Sigmoid colon (tissue), 4 donors: ENCODE measurements at regions not wholly inside any gene's neighbourhood (a gene's known extent, or its start where the extent isn't known, plus 50 kb on each side); places are given as distances from the start of the nearest gene placed in this dataset.

Source experiments
- EP300 ChIP-seq, 4 donors: sonication (generic); formaldehyde crosslinking; IDR thresholded peaks; one replicate each; pipeline ENCODE4 v1.6.1; 2017; ENCODE audit warnings: antibody characterized with exemption in 4 of 4
- POLR2A ChIP-seq, 2 donors: fragments of 450-650 bp; IDR thresholded peaks; one replicate each; pipeline ENCODE4 v1.6.1; 2016; ENCODE audit warnings: antibody characterized with exemption in 2 of 2, mild to moderate bottlenecking in 2 of 2, moderate library complexity in 2 of 2
- TF ChIP-seq, protein P1 (sequence below), 4 experiments: fragments of 450-650 bp in 3 of 4; fragments of 200-600 bp in 1 of 4; IDR thresholded peaks; one replicate each; pipeline ENCODE4 v1.5.1; 2016 to 2019; ENCODE audit warnings: antibody characterized with exemption in 4 of 4, mild to moderate bottlenecking in 3 of 4, moderate library complexity in 2 of 4

DNA sequence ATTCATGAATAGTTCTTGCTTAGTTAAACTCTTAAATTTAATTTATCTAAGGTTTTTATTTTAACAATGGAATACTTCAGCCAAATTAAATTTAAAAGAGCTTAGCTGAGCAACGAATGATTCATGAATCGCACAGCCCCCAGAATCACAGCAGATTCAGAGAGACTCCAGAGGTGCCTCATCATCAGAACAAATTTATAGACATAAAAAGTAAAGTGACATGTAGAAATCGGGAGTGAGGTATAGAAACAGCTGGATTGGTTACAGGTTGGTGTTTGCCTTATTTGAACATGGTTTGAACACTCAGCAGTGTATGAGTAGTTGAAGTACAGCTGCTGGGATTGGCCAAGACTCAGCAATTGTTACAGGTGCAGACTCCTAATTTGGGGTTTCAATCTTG lies 132.7 kb upstream of the MAP3K4 start:
- TF ChIP-seq POLR2A (IDR thresholded peaks at IDR 0.05) = no peak
- TF ChIP-seq, protein P1, sequence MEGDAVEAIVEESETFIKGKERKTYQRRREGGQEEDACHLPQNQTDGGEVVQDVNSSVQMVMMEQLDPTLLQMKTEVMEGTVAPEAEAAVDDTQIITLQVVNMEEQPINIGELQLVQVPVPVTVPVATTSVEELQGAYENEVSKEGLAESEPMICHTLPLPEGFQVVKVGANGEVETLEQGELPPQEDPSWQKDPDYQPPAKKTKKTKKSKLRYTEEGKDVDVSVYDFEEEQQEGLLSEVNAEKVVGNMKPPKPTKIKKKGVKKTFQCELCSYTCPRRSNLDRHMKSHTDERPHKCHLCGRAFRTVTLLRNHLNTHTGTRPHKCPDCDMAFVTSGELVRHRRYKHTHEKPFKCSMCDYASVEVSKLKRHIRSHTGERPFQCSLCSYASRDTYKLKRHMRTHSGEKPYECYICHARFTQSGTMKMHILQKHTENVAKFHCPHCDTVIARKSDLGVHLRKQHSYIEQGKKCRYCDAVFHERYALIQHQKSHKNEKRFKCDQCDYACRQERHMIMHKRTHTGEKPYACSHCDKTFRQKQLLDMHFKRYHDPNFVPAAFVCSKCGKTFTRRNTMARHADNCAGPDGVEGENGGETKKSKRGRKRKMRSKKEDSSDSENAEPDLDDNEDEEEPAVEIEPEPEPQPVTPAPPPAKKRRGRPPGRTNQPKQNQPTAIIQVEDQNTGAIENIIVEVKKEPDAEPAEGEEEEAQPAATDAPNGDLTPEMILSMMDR (IDR thresholded peaks at IDR 0.05) = no peak
- no peak for TF ChIP-seq EP300 (IDR thresholded peaks at IDR 0.05)
